ENCODE measurements at regions not wholly inside any gene's neighbourhood (a gene's known extent, or its start where the extent isn't known, plus 50 kb on each side); places are given as distances from the start of the nearest gene placed in this dataset.

- Histone ChIP-seq H3K79me2 (ENCODE audit: control insufficient read depth, insufficient read depth, low read length) (no peaks in the 10 kb centered on the region), H3K4me1 (ENCODE audit: control insufficient read depth, insufficient read depth, low read length) (no peaks in the 10 kb centered on the region), H3K27me3 (replicated peaks in 1 of 2; ENCODE audit: control insufficient read depth in 2 of 2, insufficient read depth in 2 of 2, low read length in 1 of 2) (no peaks in the 10 kb centered on the region; a peak in 1 of 4 replicates), H3K4me3 (no peak overlapping the region), H3K36me3 (ENCODE audit: control insufficient read depth in 2 of 2, insufficient read depth in 2 of 2, low read length in 1 of 2) (no peaks in the 10 kb centered on the region), H2AFZ (ENCODE audit: control insufficient read depth, low read depth, low read length) (no peak overlapping the region), H3K27ac (ENCODE audit: control insufficient read depth, insufficient read depth) (no peak overlapping the region), H3K9me3 (replicated peaks; ENCODE audit: control insufficient read depth, insufficient read depth, low read length) (no peaks in the 10 kb centered on the region), H4K20me1 (ENCODE audit: control insufficient read depth, insufficient read depth) (no peaks in the 10 kb centered on the region), H3K4me2 (ENCODE audit: control insufficient read depth, insufficient read depth) (no peak overlapping the region), H3K9ac (ENCODE audit: control insufficient read depth, insufficient read depth, low read length) (no peak overlapping the region)
- ChIA-PET RAD21 (ENCODE audit: unreplicated experiment) (no interaction called here), SMC1A (ENCODE audit: uncharacterized antibody, unreplicated experiment) (no interaction called here), POLR2A (no interaction called here), CTCF (no interaction called here)
- BruUV-seq (replicated peaks), result no TSS peak
- no peak for FAIRE-seq
- in situ Hi-C loops (cut with MboI), result no loop called here
- intact Hi-C loops (cut with micrococcal nuclease; ENCODE audit: unreplicated experiment), result no loop called here
- ATAC-seq, result no peak
- WGBS (ENCODE audit: insufficient coverage, insufficient replicate concordance, low lambda C conversion rate, missing lambda C conversion rate), result 30% methylated on average over 1 of the region's 1 CpG
- DNase-seq (ENCODE audit: low read depth, low spot score), result no peak
- TF ChIP-seq HDAC6 (IDR thresholded peaks at IDR 0.05; ENCODE audit: unreplicated experiment), result no peak
- TF ChIP-seq ZBTB33 (IDR thresholded peaks at IDR 0.05), result no peak
- no peak for TF ChIP-seq POLR2AphosphoS2 (IDR thresholded peaks at IDR 0.05; ENCODE audit: low read depth, low read length)
- no peak for TF ChIP-seq KDM1A (IDR thresholded peaks at IDR 0.05; ENCODE audit: borderline replicate concordance)
- no peak for TF ChIP-seq CTCF (IDR thresholded peaks at IDR 0.05 in 2 of 3, conservative IDR thresholded peaks at IDR 0.05 in 1 of 3; ENCODE audit: control insufficient read depth in 2 of 3, extremely low read depth in 1 of 3, insufficient read depth in 1 of 3, low read depth in 3 of 3, low read length in 3 of 3)
- no peak for TF ChIP-seq ZBED1 (IDR thresholded peaks at IDR 0.05; ENCODE audit: borderline replicate concordance)
- no peak for TF ChIP-seq ELK1 (IDR thresholded peaks at IDR 0.05; ENCODE audit: low read depth, low read length)
- TF ChIP-seq SMAD5 (IDR thresholded peaks at IDR 0.05; ENCODE audit: low read depth), result no peak
- no peak for TF ChIP-seq CEBPZ (IDR thresholded peaks at IDR 0.05; ENCODE audit: low read depth, low read length)
- no peak for TF ChIP-seq ZZZ3 (IDR thresholded peaks at IDR 0.05; ENCODE audit: control insufficient read depth, insufficient read length, low read depth)
- no peak for TF ChIP-seq SRF (IDR thresholded peaks at IDR 0.05; ENCODE audit: low read depth in 2 of 2, low read length in 2 of 2)
- TF ChIP-seq CHD1 (IDR thresholded peaks at IDR 0.05; ENCODE audit: low read depth, low read length), result no peak
- TF ChIP-seq NFYA (IDR thresholded peaks at IDR 0.05; ENCODE audit: borderline replicate concordance, low read depth, low read length), result no peak
- TF ChIP-seq EZH2 (IDR thresholded peaks at IDR 0.05; ENCODE audit: borderline replicate concordance, control insufficient read depth, low read depth, low read length), result no peak
- TF ChIP-seq IRF3 (IDR thresholded peaks at IDR 0.05), result no peak
- no peak for TF ChIP-seq RB1 (IDR thresholded peaks at IDR 0.05; ENCODE audit: borderline replicate concordance)
These were observed 123.7 kb downstream of the MAGEB17 start for GRCh38 chrX:16290997-16291396.

Data from GM12878 (cell line).